H1 (cell line): ENCODE measurements at regions not wholly inside any gene's neighbourhood (a gene's known extent, or its start where the extent isn't known, plus 50 kb on each side); places are given as distances from the start of the nearest gene placed in this dataset.

Experiments
- CTCF ChIA-PET: fragments of 300-600 bp; sonication (Branson Sonifier 250); formaldehyde crosslinking; loops from one replicate; lab custom pipeline; 2021; ENCODE audit not compliant: partially characterized antibody; lab: Charles Lee
- POLR2A ChIA-PET: fragments of 300-600 bp; sonication (Branson Sonifier 250); formaldehyde crosslinking; loops from one replicate; lab custom pipeline; 2021; ENCODE audit warnings: inconsistent platforms; ENCODE audit not compliant: partially characterized antibody; lab: Charles Lee
- DNase-seq, 2 experiments: peaks; one replicate each; pipeline versions ENCODE4 v3.0.0 to v3.0.0-alpha.2; 2010 to 2022; ENCODE audit warnings: low spot score in 2 of 2, low read depth in 1 of 2, mixed read lengths in 1 of 2
- FAIRE-seq: peaks from 2 replicates; lab custom pipeline; 2011; peaks lifted over from hg19 to GRCh38; lab: Jason Lieb, UNC
- H2AFZ ChIP-seq: 2 replicates; pipeline ENCODE4 v1.8.1; 2012; ENCODE audit warnings: low read length, inconsistent platforms
- H2AK5ac ChIP-seq: 2 replicates; pipeline ENCODE4 v1.6.1; 2013; ENCODE audit warnings: low read depth, low read length
- H2BK120ac ChIP-seq: replicated peaks from 2 replicates; pipeline ENCODE3; 2013; ENCODE audit warnings: low read depth, low read length, inconsistent platforms
- H2BK12ac ChIP-seq: 2 replicates; pipeline ENCODE4 v1.6.1; 2013; ENCODE audit warnings: low read depth, low read length
- H2BK15ac ChIP-seq: 2 replicates; pipeline ENCODE4 v1.6.1; 2013; ENCODE audit warnings: low read length
- H2BK20ac ChIP-seq: 2 replicates; pipeline ENCODE4 v1.6.1; 2013; ENCODE audit warnings: low read length
- H2BK5ac ChIP-seq: 2 replicates; pipeline ENCODE4 v1.6.1; 2013; ENCODE audit warnings: low read depth, low read length
- H3K14ac ChIP-seq: 2 replicates; pipeline ENCODE4 v1.6.1; 2013; ENCODE audit warnings: inconsistent platforms; ENCODE audit not compliant: insufficient read length
- H3K18ac ChIP-seq: 2 replicates; pipeline ENCODE4 v1.6.1; 2013; ENCODE audit warnings: low read length; ENCODE audit errors: extremely low read depth
- H3K23ac ChIP-seq: 2 replicates; pipeline ENCODE4 v1.6.1; 2013; ENCODE audit warnings: inconsistent platforms; ENCODE audit not compliant: insufficient read length
- H3K23me2 ChIP-seq: 2 replicates; pipeline ENCODE4 v1.6.1; 2013; ENCODE audit warnings: low read depth, low read length
- H3K27ac ChIP-seq: 2 replicates; pipeline ENCODE4 v1.6.1; 2011; ENCODE audit warnings: low read depth, low read length, inconsistent platforms
- H3K27me3 ChIP-seq, 4 experiments: replicated peaks in 1 of 4; 1 replicate in 1 of 4; 2 replicates in 3 of 4; pipeline versions ENCODE4 v1.6.1 to v1.8.1; 2011 to 2013; ENCODE audit warnings: low read length in 3 of 4, mild to moderate bottlenecking in 3 of 4, inconsistent platforms in 2 of 4, mixed read lengths in 2 of 4, moderate library complexity in 1 of 4; ENCODE audit not compliant: control insufficient read depth in 3 of 4, insufficient read depth in 3 of 4; ENCODE audit errors: extremely low read depth in 1 of 4
- H3K36me3 ChIP-seq, 4 experiments: 2 replicates each; pipeline versions ENCODE4 v1.6.1 to v1.8.1; 2011 to 2013; ENCODE audit warnings: mild to moderate bottlenecking in 4 of 4, low read length in 3 of 4, moderate library complexity in 2 of 4, control low read depth in 1 of 4, inconsistent platforms in 1 of 4; ENCODE audit not compliant: insufficient read depth in 4 of 4, control insufficient read depth in 2 of 4
- H3K4ac ChIP-seq: replicated peaks from 2 replicates; pipeline ENCODE3; 2013; ENCODE audit warnings: low read length, low read depth, mixed read lengths, inconsistent platforms; ENCODE audit not compliant: insufficient read length
- H3K4me1 ChIP-seq, 4 experiments: replicated peaks in 1 of 4; 1 replicate in 1 of 4; 2 replicates in 3 of 4; pipeline versions ENCODE4 v1.6.1 to v1.8.1; 2011 to 2013; ENCODE audit warnings: low read length in 3 of 4, inconsistent platforms in 2 of 4, mixed read lengths in 1 of 4; ENCODE audit not compliant: insufficient read depth in 4 of 4, control insufficient read depth in 3 of 4
- H3K4me2 ChIP-seq, 2 experiments: 2 replicates each; pipeline versions ENCODE4 v1.6.1 to v1.8.1; 2011 to 2013; ENCODE audit warnings: low read depth in 2 of 2, low read length in 2 of 2, control low read depth in 1 of 2, inconsistent platforms in 1 of 2, mild to moderate bottlenecking in 1 of 2; ENCODE audit not compliant: insufficient read depth in 1 of 2
- H3K4me3 ChIP-seq, 4 experiments: fragments of 200-600, 300-600 bp in 1 of 4; sonication (generic), shearing (Covaris generic), sonication (Bioruptor Twin) in 1 of 4; 2 replicates each; pipeline versions ENCODE4 v1.5.1 to v1.8.1; 2011 to 2016; ENCODE audit warnings: low read length in 4 of 4, low read depth in 3 of 4, control low read depth in 2 of 4, inconsistent platforms in 2 of 4, mild to moderate bottlenecking in 2 of 4, mixed read lengths in 1 of 4, moderate library complexity in 1 of 4; ENCODE audit not compliant: insufficient read depth in 2 of 4; ENCODE audit errors: extremely low read depth in 1 of 4
- H3K56ac ChIP-seq: replicated peaks from 2 replicates; pipeline ENCODE3; 2013; ENCODE audit warnings: low read depth, mild to moderate bottlenecking, mixed read lengths, low read length, inconsistent platforms; ENCODE audit not compliant: insufficient read length
- H3K79me1 ChIP-seq: 2 replicates; pipeline ENCODE4 v1.6.1; 2013; ENCODE audit warnings: low read depth, low read length, control low read depth
- H3K79me2 ChIP-seq, 2 experiments: 2 replicates each; pipeline versions ENCODE4 v1.6.1 to v1.8.1; 2012 to 2013; ENCODE audit warnings: low read length in 2 of 2, mild to moderate bottlenecking in 2 of 2, inconsistent platforms in 1 of 2; ENCODE audit not compliant: insufficient read depth in 2 of 2, control insufficient read depth in 1 of 2
- H3K9ac ChIP-seq, 4 experiments: replicated peaks in 1 of 4; 1 replicate in 1 of 4; 2 replicates in 3 of 4; pipeline versions ENCODE4 v1.6.1 to v1.8.1; 2011 to 2013; ENCODE audit warnings: low read depth in 3 of 4, low read length in 3 of 4, control low read depth in 2 of 4, mild to moderate bottlenecking in 2 of 4, moderate library complexity in 2 of 4, inconsistent platforms in 1 of 4; ENCODE audit errors: extremely low read depth in 1 of 4
- H3K9me3 ChIP-seq, 2 experiments: 2 replicates each; pipeline versions ENCODE4 v1.6.1 to v1.8.1; 2012 to 2013; ENCODE audit warnings: mild to moderate bottlenecking in 2 of 2, moderate library complexity in 2 of 2, control low read depth in 1 of 2, inconsistent platforms in 1 of 2, low read depth in 1 of 2, low read length in 1 of 2, mixed read lengths in 1 of 2; ENCODE audit not compliant: insufficient read depth in 2 of 2
- H4K20me1 ChIP-seq, 2 experiments: replicated peaks in 1 of 2; 2 replicates each; pipeline versions ENCODE3 to v1.8.1; 2011 to 2013; ENCODE audit warnings: inconsistent platforms in 2 of 2, low read length in 2 of 2, mild to moderate bottlenecking in 1 of 2; ENCODE audit not compliant: insufficient read depth in 2 of 2, control insufficient read depth in 1 of 2
- H4K5ac ChIP-seq: 2 replicates; pipeline ENCODE4 v1.6.1; 2013; ENCODE audit warnings: low read length, low read depth, mixed read lengths, inconsistent platforms; ENCODE audit not compliant: insufficient read length
- H4K8ac ChIP-seq: 2 replicates; pipeline ENCODE4 v1.8.0; 2013; ENCODE audit warnings: mild to moderate bottlenecking, moderate library complexity, low read length, inconsistent platforms; ENCODE audit not compliant: insufficient read depth; ENCODE audit errors: extremely low read depth
- H4K91ac ChIP-seq: replicated peaks from 2 replicates; pipeline ENCODE3; 2013; ENCODE audit warnings: low read length, mixed read lengths, inconsistent platforms; ENCODE audit not compliant: insufficient read length
- CBX8 ChIP-seq: fragments of 300-800, 300-1000 bp; sonication (generic); IDR thresholded peaks from 2 replicates; pipeline ENCODE4 v1.7.1; 2016; ENCODE audit warnings: low read depth, low read length, borderline replicate concordance
- CEBPB ChIP-seq: IDR thresholded peaks from 2 replicates; pipeline ENCODE4 v1.6.1; 2012; ENCODE audit warnings: low read depth, low read length
- CREB1 ChIP-seq: IDR thresholded peaks from 2 replicates; pipeline ENCODE4 v1.6.1; 2012; ENCODE audit warnings: inconsistent platforms
- EGR1 ChIP-seq: IDR thresholded peaks from 2 replicates; pipeline ENCODE4 v1.6.1; 2011; ENCODE audit warnings: low read depth, low read length, borderline replicate concordance
- EZH2 ChIP-seq: fragments of 200-600 bp; sonication (generic); IDR thresholded peaks from 2 replicates; pipeline ENCODE4 v1.7.1; 2012; ENCODE audit warnings: low read depth, mild to moderate bottlenecking, moderate library complexity, low read length, inconsistent platforms; ENCODE audit not compliant: severe bottlenecking
- JUND ChIP-seq: IDR thresholded peaks from 2 replicates; pipeline ENCODE4 v1.6.1; 2011; ENCODE audit warnings: mild to moderate bottlenecking, improper control_type of control experiment, low read length
- MAFK ChIP-seq: IDR thresholded peaks from 2 replicates; pipeline ENCODE4 v1.6.1; 2012; ENCODE audit warnings: low read depth, mild to moderate bottlenecking, improper control_type of control experiment, low read length
- NRF1 ChIP-seq: IDR thresholded peaks from 2 replicates; pipeline ENCODE4 v1.6.1; 2011; ENCODE audit warnings: mild to moderate bottlenecking, low read depth, low read length, improper control_type of control experiment
- RFX5 ChIP-seq: IDR thresholded peaks from 2 replicates; pipeline ENCODE4 v1.6.1; 2011; ENCODE audit warnings: low read depth, low read length, improper control_type of control experiment, borderline replicate concordance
- SIX5 ChIP-seq: IDR thresholded peaks from 2 replicates; pipeline ENCODE4 v1.6.1; 2011; ENCODE audit warnings: mild to moderate bottlenecking, low read depth, low read length
- SP4 ChIP-seq: IDR thresholded peaks from 2 replicates; pipeline ENCODE4 v1.6.1; 2012; ENCODE audit warnings: low read length, inconsistent platforms
- SRF ChIP-seq: IDR thresholded peaks from 2 replicates; pipeline ENCODE4 v1.6.1; 2011; ENCODE audit warnings: mild to moderate bottlenecking, low read depth, low read length, moderate library complexity
- TCF12 ChIP-seq: IDR thresholded peaks from 2 replicates; pipeline ENCODE4 v1.6.1; 2011; ENCODE audit warnings: low read depth, mild to moderate bottlenecking, low read length
- YY1 ChIP-seq: IDR thresholded peaks from 2 replicates; pipeline ENCODE4 v1.6.1; 2011; ENCODE audit warnings: low read depth, mild to moderate bottlenecking, low read length
- WGBS, 2 experiments: shearing (Covaris generic) in 1 of 2; methylation state at CpG; one replicate each; pipeline versions ENCODE4 v1.1.6 to v1.1.7; 2013 to 2015; ENCODE audit warnings: low lambda C conversion rate in 2 of 2, mixed read lengths in 2 of 2, inconsistent platforms in 1 of 2, low coverage in 1 of 2, missing lambda C conversion rate in 1 of 2; ENCODE audit not compliant: insufficient replicate concordance in 2 of 2, insufficient coverage in 1 of 2, insufficient read length in 1 of 2; ENCODE audit errors: extremely low coverage in 1 of 2, missing lambda C conversion rate in 1 of 2; 5-methylcytosine and 5-hydroxymethylcytosine counted together
- TF ChIP-seq, protein P1 (sequence below): IDR thresholded peaks from 2 replicates; pipeline ENCODE4 v1.6.1; 2011; ENCODE audit warnings: low read length, improper control_type of control experiment

DNA sequence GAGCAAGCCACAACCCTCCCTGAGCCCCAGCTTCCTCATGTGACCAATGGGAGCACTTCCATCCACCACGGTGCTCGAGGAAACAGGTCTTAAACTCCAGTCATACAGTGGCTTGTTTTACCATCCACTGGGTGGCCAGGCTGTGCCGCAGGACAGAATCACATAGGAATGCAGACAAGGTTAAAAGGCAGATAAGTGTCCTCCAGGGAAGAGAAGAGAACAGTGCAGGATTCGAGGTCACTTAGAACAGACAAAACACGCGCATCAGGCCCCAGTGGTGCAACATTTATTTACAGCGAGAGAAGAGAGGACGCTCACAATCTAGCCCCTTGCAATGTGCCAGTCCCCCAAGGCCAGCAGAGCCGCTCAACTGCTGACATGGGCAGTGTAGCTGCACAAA lies 92.8 kb downstream of the TMEM130 start:
- Histone ChIP-seq H2AK5ac (no peak overlapping the region), H3K79me1 (no peaks in the 10 kb centered on the region), H3K27ac (no peak overlapping the region), H3K23ac (no peak overlapping the region), H2BK5ac (no peak overlapping the region), H3K23me2 (peaks cover 2% of the 10 kb centered on the region; the same call in 1 of the 2 replicates), H3K4me1 (peaks cover 0 to 9% (median 3%) of the 10 kb centered on the region in 4 experiments; a peak in 5 of 7 replicates), H2BK12ac (no peak overlapping the region), H4K8ac (no peak overlapping the region), H4K5ac (no peak overlapping the region), H2AFZ (peak overlapping the region; percentile 76; the same call in 1 of the 2 replicates), H3K36me3 (no peaks in the 10 kb centered on the region), H3K14ac (no peak overlapping the region), H3K9me3 (no peaks in the 10 kb centered on the region), H3K4ac (no peak overlapping the region), H4K20me1 (no peaks in the 10 kb centered on the region), H4K91ac (no peak overlapping the region), H3K4me3 (no peak overlapping the region), H3K4me2 (no peak overlapping the region), H3K56ac (no peak overlapping the region), H3K18ac (no peak overlapping the region), H3K79me2 (no peaks in the 10 kb centered on the region), H2BK20ac (peak overlapping the region; percentile 21; the same call in 1 of the 2 replicates), H3K27me3 (peaks cover 0 to 3% (median 0%) of the 10 kb centered on the region in 4 experiments; a peak in 2 of 7 replicates), H2BK120ac (no peak overlapping the region), H3K9ac (no peak overlapping the region), H2BK15ac (no peak overlapping the region)
- FAIRE-seq (no peak), DNase-seq (no peak)
- POLR2A ChIA-PET: no interaction called here
- 95% methylated on average over 8 of the region's 9 CpGs; no CpG with 5 or more reads in 1 of the 2 experiments for WGBS, 2 experiments
- CTCF ChIA-PET: interaction anchor here (1.2 to 8.6 kb wide), 6 partner anchors 12 to 356 kb away, joined by 3 to 37 read pairs (median 5); no protein-coding TSS in a partner anchor
- no peak for TF ChIP-seq TCF12
- no peak for TF ChIP-seq SIX5
- no peak for TF ChIP-seq MAFK
- no peak for TF ChIP-seq CREB1
- TF ChIP-seq, protein P1, sequence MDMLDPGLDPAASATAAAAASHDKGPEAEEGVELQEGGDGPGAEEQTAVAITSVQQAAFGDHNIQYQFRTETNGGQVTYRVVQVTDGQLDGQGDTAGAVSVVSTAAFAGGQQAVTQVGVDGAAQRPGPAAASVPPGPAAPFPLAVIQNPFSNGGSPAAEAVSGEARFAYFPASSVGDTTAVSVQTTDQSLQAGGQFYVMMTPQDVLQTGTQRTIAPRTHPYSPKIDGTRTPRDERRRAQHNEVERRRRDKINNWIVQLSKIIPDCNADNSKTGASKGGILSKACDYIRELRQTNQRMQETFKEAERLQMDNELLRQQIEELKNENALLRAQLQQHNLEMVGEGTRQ: no peak
- no peak for TF ChIP-seq SP4
- TF ChIP-seq CBX8: no peak
- TF ChIP-seq EGR1: no peak
- TF ChIP-seq EZH2: no peak
- no peak for TF ChIP-seq RFX5
- TF ChIP-seq SRF: no peak
- TF ChIP-seq YY1: no peak
- no peak for TF ChIP-seq JUND
- no peak for TF ChIP-seq CEBPB
- TF ChIP-seq NRF1: no peak
